ENCODE measurements at regions not wholly inside any gene's neighbourhood (a gene's known extent, or its start where the extent isn't known, plus 50 kb on each side); places are given as distances from the start of the nearest gene placed in this dataset.

DNA sequence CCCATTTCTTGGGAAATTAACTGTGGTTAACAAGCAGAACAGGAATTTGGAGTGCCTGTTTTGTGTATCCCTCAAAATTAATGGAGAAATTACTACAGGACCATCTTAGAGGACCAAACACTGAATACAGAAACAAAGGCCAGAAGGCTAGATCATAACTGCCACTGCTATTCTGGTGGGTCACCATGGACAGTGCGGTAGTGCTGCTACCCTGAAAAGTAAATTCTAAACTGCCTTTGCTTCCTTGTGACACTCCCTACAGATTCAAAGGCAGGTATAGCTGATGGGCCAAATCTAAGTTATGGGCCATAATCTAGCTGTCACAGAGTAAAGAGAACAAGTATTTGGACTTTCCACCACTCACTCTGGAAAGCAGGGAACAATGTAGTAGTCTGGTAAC is 575.8 kb upstream of the ADGRB3 start:
- TF ChIP-seq, protein P1, sequence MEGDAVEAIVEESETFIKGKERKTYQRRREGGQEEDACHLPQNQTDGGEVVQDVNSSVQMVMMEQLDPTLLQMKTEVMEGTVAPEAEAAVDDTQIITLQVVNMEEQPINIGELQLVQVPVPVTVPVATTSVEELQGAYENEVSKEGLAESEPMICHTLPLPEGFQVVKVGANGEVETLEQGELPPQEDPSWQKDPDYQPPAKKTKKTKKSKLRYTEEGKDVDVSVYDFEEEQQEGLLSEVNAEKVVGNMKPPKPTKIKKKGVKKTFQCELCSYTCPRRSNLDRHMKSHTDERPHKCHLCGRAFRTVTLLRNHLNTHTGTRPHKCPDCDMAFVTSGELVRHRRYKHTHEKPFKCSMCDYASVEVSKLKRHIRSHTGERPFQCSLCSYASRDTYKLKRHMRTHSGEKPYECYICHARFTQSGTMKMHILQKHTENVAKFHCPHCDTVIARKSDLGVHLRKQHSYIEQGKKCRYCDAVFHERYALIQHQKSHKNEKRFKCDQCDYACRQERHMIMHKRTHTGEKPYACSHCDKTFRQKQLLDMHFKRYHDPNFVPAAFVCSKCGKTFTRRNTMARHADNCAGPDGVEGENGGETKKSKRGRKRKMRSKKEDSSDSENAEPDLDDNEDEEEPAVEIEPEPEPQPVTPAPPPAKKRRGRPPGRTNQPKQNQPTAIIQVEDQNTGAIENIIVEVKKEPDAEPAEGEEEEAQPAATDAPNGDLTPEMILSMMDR (IDR thresholded peaks at IDR 0.05): no peak
- no peak for TF ChIP-seq POLR2A (IDR thresholded peaks at IDR 0.05)
